ENCODE measurements at regions not wholly inside any gene's neighbourhood (a gene's known extent, or its start where the extent isn't known, plus 50 kb on each side); places are given as distances from the start of the nearest gene placed in this dataset.
"Not testable (repeated sequence)": the region's sequence is repeated elsewhere in the genome, so short reads cannot be mapped to it uniquely, and the experiment has no call there.

GRCh38 chr6:69527921-69528476 lies 268.8 kb downstream of the LMBRD1 start (continued):
- TF ChIP-seq NFIC (IDR thresholded peaks at IDR 0.05; ENCODE audit: borderline replicate concordance) (no peak), NRF1 (IDR thresholded peaks at IDR 0.05; ENCODE audit: low read depth, low read length) (no peak)

DNA sequence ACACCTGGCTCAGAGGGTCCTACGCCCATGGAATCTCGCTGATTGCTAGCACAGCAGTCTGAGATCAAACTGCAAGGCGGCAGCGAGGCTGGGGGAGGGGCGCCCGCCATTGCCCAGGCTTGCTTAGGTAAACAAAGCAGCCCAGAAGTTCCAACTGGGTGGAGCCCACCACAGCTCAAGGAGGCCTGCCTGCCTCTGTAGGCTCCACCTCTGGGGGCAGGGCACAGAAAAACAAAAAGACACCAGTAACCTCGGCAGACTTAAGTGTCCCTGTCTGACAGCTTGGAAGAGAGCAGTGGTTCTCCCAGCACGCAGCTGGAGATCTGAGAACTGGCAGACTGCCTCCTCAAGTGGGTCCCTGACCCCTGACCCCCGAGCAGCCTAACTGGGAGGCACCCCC lies 281.3 kb downstream of the LMBRD1 start:
- not testable (repeated sequence) for H3K36me3 ChIP-seq (replicated peaks in 1 of 2; ENCODE audit: control insufficient read depth in 1 of 2, insufficient read depth in 2 of 2, low read length in 1 of 2)
- WGBS (ENCODE audit: low lambda C conversion rate): no CpG with 5 or more reads among the region's 9 CpGs

DNA sequence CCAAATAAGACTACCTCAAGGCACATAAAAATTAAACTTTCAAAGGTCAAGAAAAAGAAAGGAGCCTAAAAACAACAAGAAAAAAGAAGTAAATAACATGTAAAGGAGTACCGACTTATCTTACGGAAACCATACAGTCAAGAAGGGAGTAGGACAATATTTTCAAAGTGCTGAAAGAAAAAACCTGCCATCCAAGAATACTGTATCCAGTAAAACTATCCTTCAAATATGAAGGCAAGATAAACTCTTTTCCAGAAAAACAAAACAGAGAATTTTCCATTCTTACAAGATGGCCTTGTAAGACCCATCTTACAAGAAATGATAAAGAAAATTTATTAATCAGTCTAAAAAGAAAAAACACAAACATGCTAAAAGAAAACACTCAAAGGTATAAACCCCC lies 302.2 kb downstream of the LMBRD1 start:
- TF ChIP-seq MXI1 (IDR thresholded peaks at IDR 0.05; ENCODE audit: low read depth, low read length) (no peak), YY1 (IDR thresholded peaks at IDR 0.05; ENCODE audit: low read depth) (no peak), TAF1 (IDR thresholded peaks at IDR 0.05; ENCODE audit: borderline replicate concordance, low read depth, low read length) (no peak), JUND (IDR thresholded peaks at IDR 0.05) (no peak), ELF1 (IDR thresholded peaks at IDR 0.05) (no peak), USF2 (IDR thresholded peaks at IDR 0.05; ENCODE audit: borderline replicate concordance, low read depth, low read length) (no peak), EZH2phosphoT487 (IDR thresholded peaks at IDR 0.05; ENCODE audit: borderline replicate concordance, low read depth) (no peak), GABPA (IDR thresholded peaks at IDR 0.05; ENCODE audit: low read depth) (no peak), SMC3 (IDR thresholded peaks at IDR 0.05; ENCODE audit: low read depth, low read length) (no peak), FOSL2 (IDR thresholded peaks at IDR 0.05; ENCODE audit: borderline replicate concordance, low read depth) (no peak), CHD2 (IDR thresholded peaks at IDR 0.05; ENCODE audit: low read length, partially characterized antibody) (no peak), NFIC (IDR thresholded peaks at IDR 0.05; ENCODE audit: borderline replicate concordance) (no peak)
- TF ChIP-seq, protein P1, sequence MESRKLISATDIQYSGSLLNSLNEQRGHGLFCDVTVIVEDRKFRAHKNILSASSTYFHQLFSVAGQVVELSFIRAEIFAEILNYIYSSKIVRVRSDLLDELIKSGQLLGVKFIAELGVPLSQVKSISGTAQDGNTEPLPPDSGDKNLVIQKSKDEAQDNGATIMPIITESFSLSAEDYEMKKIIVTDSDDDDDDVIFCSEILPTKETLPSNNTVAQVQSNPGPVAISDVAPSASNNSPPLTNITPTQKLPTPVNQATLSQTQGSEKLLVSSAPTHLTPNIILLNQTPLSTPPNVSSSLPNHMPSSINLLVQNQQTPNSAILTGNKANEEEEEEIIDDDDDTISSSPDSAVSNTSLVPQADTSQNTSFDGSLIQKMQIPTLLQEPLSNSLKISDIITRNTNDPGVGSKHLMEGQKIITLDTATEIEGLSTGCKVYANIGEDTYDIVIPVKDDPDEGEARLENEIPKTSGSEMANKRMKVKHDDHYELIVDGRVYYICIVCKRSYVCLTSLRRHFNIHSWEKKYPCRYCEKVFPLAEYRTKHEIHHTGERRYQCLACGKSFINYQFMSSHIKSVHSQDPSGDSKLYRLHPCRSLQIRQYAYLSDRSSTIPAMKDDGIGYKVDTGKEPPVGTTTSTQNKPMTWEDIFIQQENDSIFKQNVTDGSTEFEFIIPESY (IDR thresholded peaks at IDR 0.05; ENCODE audit: borderline replicate concordance, low read depth): no peak
- Histone ChIP-seq H4K20me1 (ENCODE audit: insufficient read depth) (no peaks in the 10 kb centered on the region), H3K36me3 (replicated peaks in 1 of 2; ENCODE audit: control insufficient read depth in 1 of 2, insufficient read depth in 2 of 2, low read length in 1 of 2) (no peaks in the 10 kb centered on the region), H2AFZ (ENCODE audit: low read depth) (no peak overlapping the region), H3K4me3 (ENCODE audit: low read depth in 2 of 2, low read length in 1 of 2) (no peak overlapping the region), H3K4me2 (no peak overlapping the region), H3K9me2 (no peaks in the 10 kb centered on the region), H3K9ac (no peak overlapping the region), H3K27ac (ENCODE audit: low read depth in 2 of 2, low read length in 1 of 2) (no peak overlapping the region), H3K9me3 (no peaks in the 10 kb centered on the region), H3K27me3 (ENCODE audit: insufficient read depth) (no peaks in the 10 kb centered on the region), H3K79me2 (ENCODE audit: insufficient read depth) (no peaks in the 10 kb centered on the region), H3F3A (replicated peaks; ENCODE audit: insufficient read depth) (no peaks in the 10 kb centered on the region), H3K4me1 (ENCODE audit: control insufficient read depth in 1 of 2, insufficient read depth in 2 of 2, low read depth in 1 of 2, low read length in 1 of 2) (no peaks in the 10 kb centered on the region)
- ChIA-PET POLR2A (no interaction called here), CTCF (no interaction called here)
- 91% methylated on average over 2 of the region's 2 CpGs for WGBS (ENCODE audit: low lambda C conversion rate)
- no peak for DNase-seq

More for the DNA sequence above, 281.3 kb downstream of the LMBRD1 start:
- H3K9me3 ChIP-seq; H3K4me2 ChIP-seq; H3F3A ChIP-seq (replicated peaks; ENCODE audit: insufficient read depth); H3K79me2 ChIP-seq (ENCODE audit: insufficient read depth); H3K9ac ChIP-seq; DNase-seq; H3K9me2 ChIP-seq; POLR2A ChIA-PET; H4K20me1 ChIP-seq (ENCODE audit: insufficient read depth); H3K4me3 ChIP-seq (ENCODE audit: low read depth in 2 of 2, low read length in 1 of 2); H3K27me3 ChIP-seq (ENCODE audit: insufficient read depth); H3K4me1 ChIP-seq (ENCODE audit: control insufficient read depth in 1 of 2, insufficient read depth in 2 of 2, low read depth in 1 of 2, low read length in 1 of 2); CTCF ChIA-PET; H3K27ac ChIP-seq (ENCODE audit: low read depth in 2 of 2, low read length in 1 of 2); H2AFZ ChIP-seq (ENCODE audit: low read depth): not testable (repeated sequence)
